Keratinocyte (primary cell): ENCODE measurements at regions not wholly inside any gene's neighbourhood (a gene's known extent, or its start where the extent isn't known, plus 50 kb on each side); places are given as distances from the start of the nearest gene placed in this dataset.

Experiments
- DNase-seq: peaks from one replicate; pipeline ENCODE4 v3.0.0-alpha.2; 2011; ENCODE audit warnings: low read depth, missing footprints, low spot score
- FAIRE-seq: peaks from 2 replicates; lab custom pipeline; 2011; peaks lifted over from hg19 to GRCh38; lab: Jason Lieb, UNC
- H2AFZ ChIP-seq: 2 replicates; pipeline ENCODE4 v1.6.0; 2012; ENCODE audit warnings: low read length, control low read depth, inconsistent platforms; ENCODE audit not compliant: control insufficient read depth
- H3K27ac ChIP-seq: 2 replicates; pipeline ENCODE4 v1.5.1; 2011; ENCODE audit warnings: low read length; ENCODE audit not compliant: control insufficient read depth, insufficient read depth
- H3K27me3 ChIP-seq: 3 replicates; pipeline ENCODE4 v1.6.0; 2011; ENCODE audit warnings: low read length; ENCODE audit not compliant: control insufficient read depth, insufficient read depth; ENCODE audit errors: extremely low read depth
- H3K36me3 ChIP-seq, 2 experiments: 2 replicates in 1 of 2; 3 replicates in 1 of 2; pipeline ENCODE4 v1.5.1; 2011; ENCODE audit warnings: low read length in 2 of 2, mild to moderate bottlenecking in 1 of 2; ENCODE audit not compliant: control insufficient read depth in 2 of 2, insufficient read depth in 2 of 2; ENCODE audit errors: extremely low read depth in 1 of 2
- H3K4me1 ChIP-seq: 3 replicates; pipeline ENCODE4 v1.5.1; 2011; ENCODE audit warnings: low read length; ENCODE audit not compliant: control insufficient read depth, insufficient read depth; ENCODE audit errors: extremely low read depth
- H3K4me2 ChIP-seq: 3 replicates; pipeline ENCODE4 v1.6.0; 2011; ENCODE audit warnings: low read depth, low read length; ENCODE audit not compliant: control insufficient read depth, insufficient read depth; ENCODE audit errors: extremely low read depth
- H3K4me3 ChIP-seq, 3 experiments: fragments of 200-600 bp in 1 of 3; sonication (generic) in 1 of 3; 2 replicates in 2 of 3; 3 replicates in 1 of 3; pipeline ENCODE4 v1.5.1; 2011 to 2016; ENCODE audit warnings: low read length in 3 of 3, mild to moderate bottlenecking in 3 of 3, control low read depth in 2 of 3, inconsistent platforms in 1 of 3, low read depth in 1 of 3, mixed read lengths in 1 of 3, mixed run types in 1 of 3, moderate library complexity in 1 of 3; ENCODE audit not compliant: control insufficient read depth in 2 of 3, insufficient read depth in 2 of 3; ENCODE audit errors: extremely low read depth in 1 of 3
- H3K79me2 ChIP-seq: 2 replicates; pipeline ENCODE4 v1.6.0; 2012; ENCODE audit warnings: low read length; ENCODE audit not compliant: control insufficient read depth, insufficient read depth
- H3K9ac ChIP-seq: 3 replicates; pipeline ENCODE4 v1.6.0; 2011; ENCODE audit warnings: low read length; ENCODE audit not compliant: control insufficient read depth, insufficient read depth; ENCODE audit errors: extremely low read depth
- H3K9me1 ChIP-seq: 3 replicates; pipeline ENCODE4 v1.6.0; 2011; ENCODE audit warnings: low read length; ENCODE audit not compliant: control insufficient read depth, insufficient read depth; ENCODE audit errors: extremely low read depth
- H3K9me3 ChIP-seq: 2 replicates; pipeline ENCODE4 v1.5.1; 2012; ENCODE audit warnings: low read depth, low read length; ENCODE audit not compliant: control insufficient read depth
- H4K20me1 ChIP-seq: 3 replicates; pipeline ENCODE4 v1.6.0; 2011; ENCODE audit warnings: low read length; ENCODE audit not compliant: control insufficient read depth, insufficient read depth; ENCODE audit errors: extremely low read depth
- EZH2 ChIP-seq: IDR thresholded peaks from one replicate; pipeline ENCODE4 v1.6.1; 2012; ENCODE audit warnings: inconsistent platforms, mild to moderate bottlenecking, low read length, moderate library complexity
- dilution Hi-C: fragments of 300-500 bp; cut with MboI; formaldehyde crosslinking; loops from one replicate; pipeline ENCODE4 v1.7.0; 2020; ENCODE audit warnings: low sequenced_read_pairs; ENCODE audit not compliant: extremely low pct_ligation_motif_present
- TF ChIP-seq, protein P1 (sequence below), 3 experiments: IDR thresholded peaks in 1 of 3; conservative IDR thresholded peaks in 1 of 3; optimal IDR thresholded peaks in 1 of 3; 2 replicates in 2 of 3; 3 replicates in 1 of 3; pipeline versions ENCODE3 to v1.5.1; 2011; ENCODE audit warnings: low read length in 3 of 3, mild to moderate bottlenecking in 3 of 3, moderate library complexity in 2 of 3, control low read depth in 1 of 3, inconsistent platforms in 1 of 3; ENCODE audit not compliant: insufficient read depth in 2 of 3; ENCODE audit errors: extremely low read depth in 1 of 3

DNA sequence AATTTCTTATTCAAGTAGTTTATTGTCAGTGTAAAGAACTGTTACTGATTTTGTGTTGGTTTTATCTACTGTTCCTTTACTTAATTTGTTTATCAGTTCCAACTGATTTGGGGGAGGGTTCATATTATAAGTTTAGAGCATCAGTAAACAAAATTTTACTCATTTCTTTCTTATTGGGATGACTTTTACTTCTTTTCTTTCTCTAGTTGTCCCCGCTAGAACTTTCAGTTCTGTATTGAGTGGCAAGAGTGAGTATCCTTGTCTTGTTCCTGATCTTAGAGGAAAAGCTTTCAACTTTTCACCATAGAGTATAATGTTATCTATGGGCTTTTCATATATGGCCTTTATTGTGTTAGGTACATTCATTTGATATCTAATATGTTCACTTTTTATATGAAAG is 584.1 kb downstream of the LRFN5 start:
- Histone ChIP-seq H4K20me1 (no peaks in the 10 kb centered on the region), H3K9ac (no peak overlapping the region), H3K4me1 (peaks cover 19% of the 10 kb centered on the region), H3K4me3 (no peak overlapping the region), H2AFZ (no peak overlapping the region), H3K9me3 (no peaks in the 10 kb centered on the region), H3K36me3 (no peaks in the 10 kb centered on the region), H3K9me1 (no peaks in the 10 kb centered on the region), H3K79me2 (no peaks in the 10 kb centered on the region), H3K27me3 (no peaks in the 10 kb centered on the region), H3K27ac (no peak overlapping the region), H3K4me2 (no peak overlapping the region)
- dilution Hi-C loops = no loop called here
- no peak for TF ChIP-seq EZH2
- TF ChIP-seq, protein P1, sequence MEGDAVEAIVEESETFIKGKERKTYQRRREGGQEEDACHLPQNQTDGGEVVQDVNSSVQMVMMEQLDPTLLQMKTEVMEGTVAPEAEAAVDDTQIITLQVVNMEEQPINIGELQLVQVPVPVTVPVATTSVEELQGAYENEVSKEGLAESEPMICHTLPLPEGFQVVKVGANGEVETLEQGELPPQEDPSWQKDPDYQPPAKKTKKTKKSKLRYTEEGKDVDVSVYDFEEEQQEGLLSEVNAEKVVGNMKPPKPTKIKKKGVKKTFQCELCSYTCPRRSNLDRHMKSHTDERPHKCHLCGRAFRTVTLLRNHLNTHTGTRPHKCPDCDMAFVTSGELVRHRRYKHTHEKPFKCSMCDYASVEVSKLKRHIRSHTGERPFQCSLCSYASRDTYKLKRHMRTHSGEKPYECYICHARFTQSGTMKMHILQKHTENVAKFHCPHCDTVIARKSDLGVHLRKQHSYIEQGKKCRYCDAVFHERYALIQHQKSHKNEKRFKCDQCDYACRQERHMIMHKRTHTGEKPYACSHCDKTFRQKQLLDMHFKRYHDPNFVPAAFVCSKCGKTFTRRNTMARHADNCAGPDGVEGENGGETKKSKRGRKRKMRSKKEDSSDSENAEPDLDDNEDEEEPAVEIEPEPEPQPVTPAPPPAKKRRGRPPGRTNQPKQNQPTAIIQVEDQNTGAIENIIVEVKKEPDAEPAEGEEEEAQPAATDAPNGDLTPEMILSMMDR (optimal IDR thresholded peaks at IDR 0.05 in 1 of 3, IDR thresholded peaks at IDR 0.05 in 1 of 3, conservative IDR thresholded peaks at IDR 0.05 in 1 of 3; ENCODE audit: extremely low read depth in 1 of 3, insufficient read depth in 2 of 3, low read length in 3 of 3) = no peak
- DNase-seq (no peak), FAIRE-seq (no peak)

DNA sequence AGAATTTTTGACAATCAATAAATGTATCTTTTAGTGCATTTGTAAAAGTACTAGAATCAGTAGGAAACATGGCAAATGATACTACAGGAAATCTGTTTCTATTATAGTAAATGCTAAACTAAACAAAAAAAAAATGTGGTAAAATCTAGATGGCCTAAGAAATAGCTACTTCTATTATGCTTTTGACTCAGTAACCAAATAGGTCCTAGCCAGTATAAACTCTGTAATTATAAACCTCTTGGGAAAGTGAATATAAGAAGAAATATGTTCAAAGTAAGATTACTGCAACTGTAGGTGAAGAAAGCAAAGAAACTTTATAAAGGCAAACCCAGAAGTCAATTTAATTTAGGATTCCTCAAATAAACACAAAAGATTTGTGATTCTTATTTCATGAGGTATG is 581.2 kb downstream of the LRFN5 start:
- Histone ChIP-seq H3K9me1 (no peaks in the 10 kb centered on the region), H3K36me3 (no peaks in the 10 kb centered on the region), H3K27me3 (no peaks in the 10 kb centered on the region), H3K9ac (no peak overlapping the region), H4K20me1 (no peaks in the 10 kb centered on the region), H3K9me3 (no peaks in the 10 kb centered on the region), H2AFZ (no peak overlapping the region), H3K4me2 (no peak overlapping the region), H3K4me1 (peaks cover 7% of the 10 kb centered on the region), H3K4me3 (no peak overlapping the region), H3K79me2 (no peaks in the 10 kb centered on the region), H3K27ac (no peak overlapping the region)
- TF ChIP-seq, protein P1 (optimal IDR thresholded peaks at IDR 0.05 in 1 of 3, IDR thresholded peaks at IDR 0.05 in 1 of 3, conservative IDR thresholded peaks at IDR 0.05 in 1 of 3; ENCODE audit: extremely low read depth in 1 of 3, insufficient read depth in 2 of 3, low read length in 3 of 3) = no peak
- TF ChIP-seq EZH2 = no peak
- dilution Hi-C loops = no loop called here
- no peak for FAIRE-seq
- DNase-seq = no peak
